GM04503 (cell line): ENCODE measurements at regions not wholly inside any gene's neighbourhood (a gene's known extent, or its start where the extent isn't known, plus 50 kb on each side); places are given as distances from the start of the nearest gene placed in this dataset.

Experiments
- DNase-seq: peaks from one replicate; pipeline ENCODE4 v3.0.0-alpha.2; 2012; ENCODE audit warnings: low read depth

GRCh38 chr2:151156431-151156830 lies 105.2 kb downstream of the RBM43 start:
- no peak for DNase-seq

GRCh38 chr2:151153601-151154000 lies 108.1 kb downstream of the RBM43 start:
- DNase-seq = no peak

- no peak for DNase-seq
Observed at GRCh38 chr2:151150331-151151320, 111.0 kb downstream of the RBM43 start.

- DNase-seq = no peak
Observed at GRCh38 chr2:151138507-151138906, 123.2 kb downstream of the RBM43 start.

GRCh38 chr2:151137526-151137925 lies 124.1 kb downstream of the RBM43 start:
- no peak for DNase-seq

GRCh38 chr2:151120011-151120410 lies 141.7 kb downstream of the RBM43 start:
- DNase-seq = no peak

GRCh38 chr2:151119374-151119773 lies 142.3 kb downstream of the RBM43 start:
- DNase-seq = no peak

- DNase-seq = no peak
Observed at GRCh38 chr2:151118269-151118668, 143.4 kb downstream of the RBM43 start.

GRCh38 chr2:151114874-151115273 lies 146.8 kb downstream of the RBM43 start:
- DNase-seq = peak; percentile 9

- DNase-seq = no peak
Observed at GRCh38 chr2:151113318-151113717, 148.3 kb downstream of the RBM43 start.

- DNase-seq = peak; percentile 12
Observed at GRCh38 chr2:151111599-151112278, 149.9 kb downstream of the RBM43 start.

- peak; percentile 25 for DNase-seq
Observed at GRCh38 chr2:151106805-151107506, 154.7 kb downstream of the RBM43 start.

GRCh38 chr2:151103551-151103950 lies 158.1 kb downstream of the RBM43 start:
- no peak for DNase-seq

- no peak for DNase-seq
Observed at GRCh38 chr2:151102226-151102625, 159.4 kb downstream of the RBM43 start.

- DNase-seq = no peak
Observed at GRCh38 chr2:151098841-151099240, 162.8 kb downstream of the RBM43 start.

GRCh38 chr2:151097895-151098294 lies 163.8 kb downstream of the RBM43 start:
- DNase-seq = no peak

- DNase-seq = no peak
Observed at GRCh38 chr2:151097128-151097527, 164.5 kb downstream of the RBM43 start.

- no peak for DNase-seq
Observed at GRCh38 chr2:151096235-151096634, 165.4 kb downstream of the RBM43 start.

- DNase-seq = no peak
Observed at GRCh38 chr2:151095463-151095862, 166.2 kb downstream of the RBM43 start.

- DNase-seq = no peak
Observed at GRCh38 chr2:151091583-151091982, 170.1 kb downstream of the RBM43 start.

GRCh38 chr2:151087377-151087776 lies 174.3 kb downstream of the RBM43 start:
- no peak for DNase-seq

GRCh38 chr2:151085181-151085611 lies 176.5 kb downstream of the RBM43 start:
- no peak for DNase-seq
